BLaER1 (cell line): ENCODE measurements at regions not wholly inside any gene's neighbourhood (a gene's known extent, or its start where the extent isn't known, plus 50 kb on each side); places are given as distances from the start of the nearest gene placed in this dataset.
"Not testable (repeated sequence)": the region's sequence is repeated elsewhere in the genome, so short reads cannot be mapped to it uniquely, and the experiment has no call there.

Experiments
- H3K27ac ChIP-seq: shearing (Covaris generic); formaldehyde crosslinking; 2 replicates; pipeline ENCODE4 v1.8.1; 2022
- H3K27me3 ChIP-seq: shearing (Covaris generic); formaldehyde crosslinking; 2 replicates; pipeline ENCODE4 v1.8.1; 2022
- H3K36me3 ChIP-seq: shearing (Covaris generic); formaldehyde crosslinking; 2 replicates; pipeline ENCODE4 v1.8.1; 2022
- H3K4me1 ChIP-seq: shearing (Covaris generic); formaldehyde crosslinking; 2 replicates; pipeline ENCODE4 v1.8.1; 2022
- H3K4me2 ChIP-seq: shearing (Covaris generic); formaldehyde crosslinking; 2 replicates; pipeline ENCODE4 v1.8.1; 2022
- H3K4me3 ChIP-seq: shearing (Covaris generic); formaldehyde crosslinking; 2 replicates; pipeline ENCODE4 v1.8.1; 2022
- H3K9ac ChIP-seq: shearing (Covaris generic); formaldehyde crosslinking; 2 replicates; pipeline ENCODE4 v1.8.1; 2022
- H3K9me3 ChIP-seq: shearing (Covaris generic); formaldehyde crosslinking; 2 replicates; pipeline ENCODE4 v1.8.1; 2022
- H4K20me1 ChIP-seq: shearing (Covaris generic); formaldehyde crosslinking; 2 replicates; pipeline ENCODE4 v1.8.1; 2022
- Cebpa-rat ChIP-seq: shearing (Covaris generic); IDR thresholded peaks from 2 replicates; pipeline ENCODE4 v1.8.1; 2022

- H3K9ac ChIP-seq: no peak overlapping the region
- no peaks in the 10 kb centered on the region for H3K4me1 ChIP-seq
- H4K20me1 ChIP-seq: no peaks in the 10 kb centered on the region
- H3K4me3 ChIP-seq: no peak overlapping the region
- H3K36me3 ChIP-seq: no peaks in the 10 kb centered on the region
- H3K27me3 ChIP-seq: no peaks in the 10 kb centered on the region
- TF ChIP-seq Cebpa-rat: no peak
- H3K9me3 ChIP-seq: peaks cover 5% of the 10 kb centered on the region; the same call in 1 of the 2 replicates
- H3K4me2 ChIP-seq: no peak overlapping the region
- no peak overlapping the region for H3K27ac ChIP-seq
Observed at GRCh38 chr7:68820321-68820720, 778.0 kb upstream of the AUTS2 start.

- no peak for TF ChIP-seq Cebpa-rat
Observed at GRCh38 chr7:68821846-68822245, 776.4 kb upstream of the AUTS2 start.

GRCh38 chr7:68823996-68824780 lies 774.1 kb upstream of the AUTS2 start:
- peaks cover 5% of the 10 kb centered on the region; the same call in 1 of the 2 replicates for H3K9me3 ChIP-seq
- no peak overlapping the region for H3K4me2 ChIP-seq
- H3K4me1 ChIP-seq: no peaks in the 10 kb centered on the region
- no peak overlapping the region for H3K4me3 ChIP-seq
- H3K36me3 ChIP-seq: no peaks in the 10 kb centered on the region
- no peak overlapping the region for H3K9ac ChIP-seq
- H4K20me1 ChIP-seq: no peaks in the 10 kb centered on the region
- H3K27me3 ChIP-seq: no peaks in the 10 kb centered on the region
- no peak for TF ChIP-seq Cebpa-rat
- H3K27ac ChIP-seq: no peak overlapping the region

More at GRCh38 chr7:68821846-68822245, 776.4 kb upstream of the AUTS2 start:
- H3K27me3 ChIP-seq: no peaks in the 10 kb centered on the region
- H3K36me3 ChIP-seq: no peaks in the 10 kb centered on the region
- no peaks in the 10 kb centered on the region for H4K20me1 ChIP-seq
- H3K4me2 ChIP-seq: no peak overlapping the region
- H3K9me3 ChIP-seq: peaks cover 5% of the 10 kb centered on the region; the same call in 1 of the 2 replicates
- H3K4me1 ChIP-seq: no peaks in the 10 kb centered on the region
- H3K27ac ChIP-seq: no peak overlapping the region
- H3K9ac ChIP-seq: no peak overlapping the region
- no peak overlapping the region for H3K4me3 ChIP-seq

- Histone ChIP-seq H3K9me3 (peaks cover 30% of the 10 kb centered on the region), H3K4me2 (no peak overlapping the region), H3K27me3 (no peaks in the 10 kb centered on the region), H3K36me3 (no peaks in the 10 kb centered on the region), H3K9ac (no peak overlapping the region), H3K4me1 (no peaks in the 10 kb centered on the region), H3K4me3 (no peak overlapping the region), H4K20me1 (no peaks in the 10 kb centered on the region), H3K27ac (no peak overlapping the region)
- no peak for TF ChIP-seq Cebpa-rat
Observed at GRCh38 chr7:68828575-68828974, 769.7 kb upstream of the AUTS2 start.

- no peaks in the 10 kb centered on the region for H3K4me1 ChIP-seq
- TF ChIP-seq Cebpa-rat: no peak
- no peaks in the 10 kb centered on the region for H3K36me3 ChIP-seq
- H3K27ac ChIP-seq: no peak overlapping the region
- no peaks in the 10 kb centered on the region for H3K27me3 ChIP-seq
- H3K4me3 ChIP-seq: no peak overlapping the region
- peaks cover 25% of the 10 kb centered on the region for H3K9me3 ChIP-seq
- no peaks in the 10 kb centered on the region for H4K20me1 ChIP-seq
- H3K4me2 ChIP-seq: no peak overlapping the region
- no peak overlapping the region for H3K9ac ChIP-seq
Observed at GRCh38 chr7:68833422-68833821, 764.9 kb upstream of the AUTS2 start.

- Histone ChIP-seq H3K27me3 (no peaks in the 10 kb centered on the region), H3K9me3 (no peaks in the 10 kb centered on the region), H3K36me3 (no peaks in the 10 kb centered on the region), H3K9ac (no peak overlapping the region), H3K27ac (no peak overlapping the region), H3K4me1 (peaks cover 8% of the 10 kb centered on the region), H4K20me1 (no peaks in the 10 kb centered on the region), H3K4me2 (no peak overlapping the region), H3K4me3 (no peak overlapping the region)
- no peak for TF ChIP-seq Cebpa-rat
Observed at GRCh38 chr7:68839014-68839413, 759.3 kb upstream of the AUTS2 start.

- no peaks in the 10 kb centered on the region for H3K9me3 ChIP-seq
- H3K9ac ChIP-seq: no peak overlapping the region
- H4K20me1 ChIP-seq: no peaks in the 10 kb centered on the region
- H3K36me3 ChIP-seq: no peaks in the 10 kb centered on the region
- peaks cover 8% of the 10 kb centered on the region for H3K4me1 ChIP-seq
- no peak for TF ChIP-seq Cebpa-rat
- no peak overlapping the region for H3K27ac ChIP-seq
- no peak overlapping the region for H3K4me3 ChIP-seq
- no peaks in the 10 kb centered on the region for H3K27me3 ChIP-seq
- H3K4me2 ChIP-seq: no peak overlapping the region
Observed at GRCh38 chr7:68840991-68841390, 757.3 kb upstream of the AUTS2 start.

GRCh38 chr7:68843985-68844384 lies 754.3 kb upstream of the AUTS2 start:
- not testable (repeated sequence) for H3K4me2 ChIP-seq, H4K20me1 ChIP-seq, H3K27ac ChIP-seq, H3K4me1 ChIP-seq, H3K36me3 ChIP-seq, H3K4me3 ChIP-seq, H3K9ac ChIP-seq, H3K27me3 ChIP-seq
- H3K9me3 ChIP-seq: 0 out of 2 replicates have a peak, but pooled peaks cover 11% of the 10 kb centered on the region

GRCh38 chr7:68846811-68847325 lies 751.4 kb upstream of the AUTS2 start:
- Histone ChIP-seq H3K9me3 (0 out of 2 replicates have a peak, but pooled peaks cover 11% of the 10 kb centered on the region), H3K27me3 (no peaks in the 10 kb centered on the region), H3K4me1 (peaks cover 8% of the 10 kb centered on the region), H3K27ac (no peak overlapping the region), H3K36me3 (no peaks in the 10 kb centered on the region), H3K4me3 (no peak overlapping the region), H3K4me2 (no peak overlapping the region), H3K9ac (no peak overlapping the region), H4K20me1 (no peaks in the 10 kb centered on the region)
- TF ChIP-seq Cebpa-rat: no peak

GRCh38 chr7:68853254-68853653 lies 745.0 kb upstream of the AUTS2 start:
- H3K4me2 ChIP-seq: no peak overlapping the region
- H3K9me3 ChIP-seq: 0 out of 2 replicates have a peak, but pooled peaks cover 6% of the 10 kb centered on the region
- no peaks in the 10 kb centered on the region for H4K20me1 ChIP-seq
- H3K4me1 ChIP-seq: no peaks in the 10 kb centered on the region
- no peak overlapping the region for H3K4me3 ChIP-seq
- no peaks in the 10 kb centered on the region for H3K27me3 ChIP-seq
- H3K36me3 ChIP-seq: no peaks in the 10 kb centered on the region
- H3K27ac ChIP-seq: no peak overlapping the region
- TF ChIP-seq Cebpa-rat: no peak
- no peak overlapping the region for H3K9ac ChIP-seq
